Heart right ventricle (tissue), 16 donors: ENCODE measurements at regions not wholly inside any gene's neighbourhood (a gene's known extent, or its start where the extent isn't known, plus 50 kb on each side); places are given as distances from the start of the nearest gene placed in this dataset.

Source experiments
- ATAC-seq, 8 donors: fragments of 200-7000 bp; cut with Tn5 transposase; one replicate each; pipeline ENCODE4 v1.9.1; 2020; ENCODE audit warnings: mild to moderate bottlenecking in 8 of 8, moderate library complexity in 8 of 8, moderate number of reproducible peaks in 1 of 8
- DNase-seq, 2 donors: peaks; one replicate each; pipeline ENCODE4 v3.0.0-alpha.2; 2020
- H3K27ac ChIP-seq, 10 donors: fragments of 200-600 bp; sonication (generic) in 2 of 10; one replicate each; pipeline versions ENCODE4 v1.5.0 to v1.8.0; 2020 to 2022; ENCODE audit warnings: mild to moderate bottlenecking in 3 of 10
- H3K27me3 ChIP-seq, 7 donors: fragments of 200-600 bp; one replicate each; pipeline ENCODE4 v1.8.0; 2021 to 2022; ENCODE audit warnings: mild to moderate bottlenecking in 2 of 7
- H3K36me3 ChIP-seq, 9 donors: fragments of 200-600 bp; sonication (generic) in 1 of 9; one replicate each; pipeline versions ENCODE4 v1.5.0 to v1.8.0; 2020 to 2022; ENCODE audit warnings: mild to moderate bottlenecking in 2 of 9
- H3K4me1 ChIP-seq, 9 donors: fragments of 200-600 bp; sonication (generic) in 1 of 9; one replicate each; pipeline versions ENCODE4 v1.5.0 to v1.8.0; 2020 to 2022; ENCODE audit warnings: mild to moderate bottlenecking in 4 of 9
- H3K4me3 ChIP-seq, 10 donors: fragments of 200-600 bp; sonication (generic) in 2 of 10; one replicate each; pipeline versions ENCODE4 v1.5.0 to v1.8.0; 2020 to 2022; ENCODE audit warnings: mild to moderate bottlenecking in 7 of 10, moderate library complexity in 2 of 10
- H3K9me3 ChIP-seq, 11 donors: fragments of 200-600 bp in 10 of 11; sonication (generic) in 2 of 11; one replicate each; pipeline versions ENCODE4 v1.5.0 to v1.8.0; 2013 to 2022; ENCODE audit warnings: mild to moderate bottlenecking in 2 of 11, control low read depth in 1 of 11, moderate library complexity in 1 of 11
- CTCF ChIP-seq, 9 donors: fragments of 200-600 bp; sonication (generic) in 2 of 9; IDR thresholded peaks; one replicate each; pipeline versions ENCODE4 v1.5.0 to v1.8.0; 2021 to 2022; ENCODE audit warnings: antibody characterized with exemption in 9 of 9, mild to moderate bottlenecking in 5 of 9, moderate library complexity in 1 of 9
- WGBS, 2 donors: extraction: QIAGEN DNeasy Blood & Tissue Kit; methylation state at CpG; one replicate each; pipeline ENCODE4 v1.1.7; 2013; ENCODE audit warnings: inconsistent platforms in 1 of 2; 5-methylcytosine and 5-hydroxymethylcytosine counted together
- intact Hi-C, 10 donors: fragments of 100-400 bp; cut with DNase I; formaldehyde crosslinking; loops; one replicate each; pipeline versions ENCODE4 v1.11.1 to v1.14.2; 2022
- donor health status: Arrhythmogenic right ventricular cardiomyopathy.
- donor health status: ischemic (EF 13 %, LVEDD 7.1; RV severe dilation, severe dysfunction).
- donor health status: healthy with polysubstance abuse.
- donor health status: DM: no; HTN: yes; CAD: no.
- donor health status: DM: no; HTN: no; CAD: no.
- donor health status: ischemic (EF 25% LVEDD 6.9; RV normal size, moderate dysfunction).
- donor health status: ischemic (EF 25% LVEDD 5.7; RV mildly dilated, moderate dysfunction).
- donor health status: healthy.
- donor health status: DM: yes; HTN: yes; CAD: no.
- donor health status: Ischemic cardiomyopathy.
- donor health status: ischemic (EF 35%, LVEDD 5.7; RV mildly dilated, moderate dysfunction).
- donor health status: nonischemic (EF 11% LVEDD 7.7; RV severe dilation, severe dysfunction).
- donor health status: DM: yes; HTN: yes; CAD: no.
- donor health status: PGD.
- donor health status: ischemic (EF 29% LVEDD 5.4; RV normal size, mild dysfunction).
- donor health status: nonischemic (EF 23%, LVEDD 6.1; RV moderate dilation, normal function).

- no peak for DNase-seq
- no peaks in the 10 kb centered on the region for H3K4me1 ChIP-seq
- H3K27ac ChIP-seq = no peak overlapping the region
- no peaks in the 10 kb centered on the region for H3K27me3 ChIP-seq
- no peak for ATAC-seq
- no peaks in the 10 kb centered on the region for H3K36me3 ChIP-seq
- no peak for TF ChIP-seq CTCF (IDR thresholded peaks at IDR 0.05)
- H3K9me3 ChIP-seq = peaks cover 0 to 8% (median 0%) of the 10 kb centered on the region in 11 donors
- H3K4me3 ChIP-seq = no peak overlapping the region
- intact Hi-C loops = no loop called here
Measured at GRCh38 chr11:23010790-23011335, 150.6 kb upstream of the CCDC179 start.

- no peak overlapping the region for H3K4me3 ChIP-seq
- WGBS, 2 donors = 95 to 99% methylated on average over 2 of the region's 2 CpGs
- H3K27me3 ChIP-seq = no peaks in the 10 kb centered on the region
- H3K36me3 ChIP-seq = no peaks in the 10 kb centered on the region
- H3K9me3 ChIP-seq = peaks cover 0 to 8% (median 0%) of the 10 kb centered on the region in 11 donors
- DNase-seq = no peak
- no peak overlapping the region for H3K27ac ChIP-seq
- no peak for TF ChIP-seq CTCF (IDR thresholded peaks at IDR 0.05)
- intact Hi-C loops = no loop called here
- no peaks in the 10 kb centered on the region for H3K4me1 ChIP-seq
- ATAC-seq = no peak
Measured at GRCh38 chr11:23012930-23013329, 152.7 kb upstream of the CCDC179 start.

- WGBS, 2 donors = 85 to 86% methylated on average over 5 of the region's 5 CpGs
- no peak for ATAC-seq
- H3K27me3 ChIP-seq = no peaks in the 10 kb centered on the region
Measured at GRCh38 chr11:23013509-23013908, 153.2 kb upstream of the CCDC179 start.

GRCh38 chr11:23021287-23021863, 161.1 kb upstream of the CCDC179 start:
- Histone ChIP-seq H3K27me3 (no peaks in the 10 kb centered on the region), H3K9me3 (no peaks in the 10 kb centered on the region), H3K4me1 (no peaks in the 10 kb centered on the region), H3K4me3 (no peak overlapping the region), H3K36me3 (no peaks in the 10 kb centered on the region), H3K27ac (no peak overlapping the region)
- DNase-seq (no peak), ATAC-seq (no peak)
- intact Hi-C loops = no loop called here
- peak in 7 of 9 donors; percentile 53 to 64 (median 55) for TF ChIP-seq CTCF (IDR thresholded peaks at IDR 0.05)
- 12 to 15% methylated on average over 4 of the region's 4 CpGs for WGBS, 2 donors

More at GRCh38 chr11:23013509-23013908, 153.2 kb upstream of the CCDC179 start:
- H3K9me3 ChIP-seq = peaks cover 0 to 6% (median 0%) of the 10 kb centered on the region in 11 donors
- no peak overlapping the region for H3K27ac ChIP-seq
- no peak overlapping the region for H3K4me3 ChIP-seq
- intact Hi-C loops = no loop called here
- TF ChIP-seq CTCF (IDR thresholded peaks at IDR 0.05) = no peak
- no peak for DNase-seq
- H3K4me1 ChIP-seq = no peaks in the 10 kb centered on the region
- H3K36me3 ChIP-seq = no peaks in the 10 kb centered on the region
